Kidney (tissue), 13 donors: ENCODE measurements at regions not wholly inside any gene's neighbourhood (a gene's known extent, or its start where the extent isn't known, plus 50 kb on each side); places are given as distances from the start of the nearest gene placed in this dataset.
A peak's percentile ranks its signal among the peaks of the same experiment; 100 is the strongest.

ENCODE experiments used
- DNase-seq, 5 donors: peaks; one replicate each; pipeline ENCODE4 v3.0.0-alpha.2; 2013 to 2020
- FAIRE-seq: peaks from 2 replicates; lab custom pipeline; 2012; peaks lifted over from hg19 to GRCh38; lab: Jason Lieb, UNC
- H3K27ac ChIP-seq, 2 donors: one replicate each; pipeline ENCODE4 v1.7.0; 2013; ENCODE audit warnings: low read depth in 2 of 2, low read length in 2 of 2, inconsistent platforms in 1 of 2
- H3K27me3 ChIP-seq: one replicate; pipeline ENCODE4 v1.7.1; 2013; ENCODE audit warnings: low read length, inconsistent platforms; ENCODE audit not compliant: control insufficient read depth, insufficient read depth
- H3K36me3 ChIP-seq, 3 donors: one replicate each; pipeline versions ENCODE4 v1.7.0 to v1.7.1; 2013; ENCODE audit warnings: low read length in 3 of 3, control low read depth in 1 of 3, inconsistent platforms in 1 of 3; ENCODE audit not compliant: insufficient read depth in 3 of 3, control insufficient read depth in 2 of 3
- H3K4me1 ChIP-seq, 3 donors: one replicate each; pipeline versions ENCODE4 v1.7.0 to v1.7.1; 2013; ENCODE audit warnings: low read length in 3 of 3, inconsistent platforms in 1 of 3, low read depth in 1 of 3; ENCODE audit not compliant: control insufficient read depth in 2 of 3, insufficient read depth in 2 of 3
- H3K4me3 ChIP-seq, 3 donors: one replicate each; pipeline versions ENCODE4 v1.7.0 to v1.8.1; 2013; ENCODE audit warnings: low read length in 3 of 3, control low read depth in 1 of 3, inconsistent platforms in 1 of 3
- H3K9ac ChIP-seq, 3 donors: one replicate each; pipeline versions ENCODE4 v1.7.0 to v1.7.1; 2013; ENCODE audit warnings: low read length in 3 of 3, control low read depth in 1 of 3, inconsistent platforms in 1 of 3
- H3K9me3 ChIP-seq, 3 donors: one replicate each; pipeline versions ENCODE4 v1.7.0 to v1.7.1; 2013; ENCODE audit warnings: low read length in 3 of 3, control low read depth in 1 of 3, inconsistent platforms in 1 of 3; ENCODE audit not compliant: control insufficient read depth in 2 of 3, insufficient read depth in 1 of 3
- CTCF ChIP-seq: IDR thresholded peaks from 3 replicates; pipeline ENCODE4 v1.5.1; 2012; ENCODE audit warnings: mild to moderate bottlenecking, moderate library complexity, borderline replicate concordance; ENCODE audit not compliant: insufficient read depth; ENCODE audit errors: extremely low read depth
- intact Hi-C: fragments of 100-400 bp; cut with DNase I; formaldehyde crosslinking; loops from one replicate; pipeline ENCODE4 v1.11.1; 2022
- donor health status: control.
- donor health status: control.
- donor health status: control.
- donor health status: control.
- donor health status: control.
- donor health status: DM: yes; HTN: yes; CAD: no.
- donor health status: Normal renal cell carcinoma (clear cell type).

DNA sequence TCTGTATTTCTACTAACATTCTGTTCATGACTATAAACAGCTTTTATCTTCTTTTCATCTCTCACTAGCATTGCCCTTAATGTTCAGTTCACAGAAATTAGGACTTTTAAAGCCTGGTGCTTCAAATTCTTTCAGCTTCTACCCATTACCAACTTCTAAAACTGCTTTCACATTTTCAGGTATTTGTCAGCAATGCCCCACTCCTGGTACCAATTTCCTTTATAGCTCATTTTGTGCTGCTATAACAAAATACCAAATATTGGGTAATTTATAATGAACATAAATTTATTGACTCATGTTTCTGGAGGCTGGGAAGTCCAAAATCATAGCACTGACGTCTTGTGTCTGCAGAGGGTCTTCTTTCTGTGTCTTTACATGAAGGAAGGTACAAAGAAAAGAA is 753.1 kb upstream of the CCDC54 start:
- no peak for DNase-seq
- FAIRE-seq = no peak
- H3K36me3 ChIP-seq = no peaks in the 10 kb centered on the region
- no peak overlapping the region for H3K9ac ChIP-seq
- no peak overlapping the region for H3K4me3 ChIP-seq
- intact Hi-C loops = no loop called here
- H3K27me3 ChIP-seq = no peaks in the 10 kb centered on the region
- no peaks in the 10 kb centered on the region for H3K4me1 ChIP-seq
- no peak overlapping the region for H3K27ac ChIP-seq
- no peak for TF ChIP-seq CTCF
- no peaks in the 10 kb centered on the region for H3K9me3 ChIP-seq

GRCh38 chr3:106628407-106628806 is 748.8 kb upstream of the CCDC54 start:
- no peaks in the 10 kb centered on the region for H3K27me3 ChIP-seq
- no peak overlapping the region for H3K4me3 ChIP-seq
- no peaks in the 10 kb centered on the region for H3K9me3 ChIP-seq
- H3K4me1 ChIP-seq = no peaks in the 10 kb centered on the region
- H3K9ac ChIP-seq = no peak overlapping the region
- peak in 1 of 5 donors; percentile 4 for DNase-seq
- no peak overlapping the region for H3K27ac ChIP-seq
- no peaks in the 10 kb centered on the region for H3K36me3 ChIP-seq
- intact Hi-C loops = no loop called here
- FAIRE-seq = no peak
- TF ChIP-seq CTCF = no peak

GRCh38 chr3:106629215-106629832 is 747.9 kb upstream of the CCDC54 start:
- no peaks in the 10 kb centered on the region for H3K27me3 ChIP-seq
- no peak overlapping the region for H3K9ac ChIP-seq
- no peaks in the 10 kb centered on the region for H3K9me3 ChIP-seq
- intact Hi-C loops = no loop called here
- no peaks in the 10 kb centered on the region for H3K4me1 ChIP-seq
- no peak for TF ChIP-seq CTCF
- FAIRE-seq (no peak), DNase-seq (no peak)
- H3K27ac ChIP-seq = no peak overlapping the region
- no peaks in the 10 kb centered on the region for H3K36me3 ChIP-seq
- H3K4me3 ChIP-seq = no peak overlapping the region
